DMS153 (cell line): ENCODE measurements at regions not wholly inside any gene's neighbourhood (a gene's known extent, or its start where the extent isn't known, plus 50 kb on each side); places are given as distances from the start of the nearest gene placed in this dataset.
"Not testable (repeated sequence)": the region's sequence is repeated elsewhere in the genome, so short reads cannot be mapped to it uniquely, and the experiment has no call there.

ENCODE experiments used
- DNase-seq: peaks from one replicate; lab custom pipeline; 2025; lab: John Stamatoyannopoulos, UW

DNA sequence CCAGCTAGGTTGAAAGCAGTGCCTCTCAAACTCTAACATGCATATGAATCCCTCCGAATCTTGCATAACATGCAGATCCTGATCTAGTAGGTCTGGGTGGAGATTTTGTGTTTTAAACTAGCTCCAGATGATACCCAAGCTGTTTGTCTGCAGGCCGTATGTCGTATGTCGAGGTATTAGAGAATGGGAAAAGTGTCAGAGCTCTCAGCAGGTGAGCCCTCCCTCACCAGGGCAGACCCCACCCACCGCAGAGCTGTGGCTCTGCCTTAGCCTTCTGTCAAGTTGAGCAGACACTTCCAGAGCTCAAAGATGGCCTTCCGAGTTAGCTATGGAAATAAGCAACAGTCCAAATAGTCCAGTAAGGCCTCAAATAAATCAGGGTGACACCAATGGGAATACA, 83.2 kb upstream of the MAP3K1 start:
- DNase-seq, result no peak

- DNase-seq, result not testable (repeated sequence)
Measured at GRCh38 chr5:56731473-56731872, 83.9 kb upstream of the MAP3K1 start.

DNA sequence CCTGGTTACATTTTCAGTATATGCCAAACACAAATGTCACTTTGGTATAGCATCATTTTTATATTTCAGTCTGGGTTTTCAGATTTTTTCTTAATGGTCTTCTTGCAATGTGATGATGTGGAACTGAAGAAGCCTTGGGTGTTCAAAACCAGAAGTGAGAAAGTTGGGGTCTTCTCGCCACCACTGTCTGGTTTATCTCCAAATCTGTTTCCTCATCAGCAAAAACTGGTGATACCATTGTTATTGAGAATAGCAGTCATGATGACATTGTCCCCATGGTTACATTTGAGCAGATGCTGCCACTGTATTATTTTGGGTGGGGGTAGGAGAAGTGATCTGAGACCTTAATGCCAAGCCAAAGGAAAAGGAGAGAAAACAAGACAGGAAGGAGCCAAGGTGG, 85.9 kb upstream of the MAP3K1 start:
- DNase-seq, result no peak

- no peak for DNase-seq
Measured at GRCh38 chr5:56725711-56726411, 89.5 kb upstream of the MAP3K1 start.

DNA sequence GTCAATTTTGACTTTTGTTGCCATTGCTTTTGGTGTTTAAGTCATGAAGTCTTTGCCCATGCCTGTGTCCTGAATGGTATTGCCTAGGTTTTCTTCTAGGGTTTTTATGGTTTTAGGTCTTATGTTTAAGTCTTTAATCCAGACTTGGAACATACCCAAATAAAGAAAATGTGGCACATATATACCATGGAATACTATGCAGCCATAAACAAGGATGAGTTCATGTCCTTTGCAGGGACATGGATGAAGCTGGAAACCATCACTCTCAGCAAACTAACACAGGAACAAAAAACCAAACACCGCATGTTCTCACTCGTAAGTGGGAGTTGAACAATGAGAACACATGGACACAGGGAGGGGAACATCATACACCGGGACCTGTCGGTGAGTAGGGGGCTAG, 90.5 kb upstream of the MAP3K1 start:
- not testable (repeated sequence) for DNase-seq

DNA sequence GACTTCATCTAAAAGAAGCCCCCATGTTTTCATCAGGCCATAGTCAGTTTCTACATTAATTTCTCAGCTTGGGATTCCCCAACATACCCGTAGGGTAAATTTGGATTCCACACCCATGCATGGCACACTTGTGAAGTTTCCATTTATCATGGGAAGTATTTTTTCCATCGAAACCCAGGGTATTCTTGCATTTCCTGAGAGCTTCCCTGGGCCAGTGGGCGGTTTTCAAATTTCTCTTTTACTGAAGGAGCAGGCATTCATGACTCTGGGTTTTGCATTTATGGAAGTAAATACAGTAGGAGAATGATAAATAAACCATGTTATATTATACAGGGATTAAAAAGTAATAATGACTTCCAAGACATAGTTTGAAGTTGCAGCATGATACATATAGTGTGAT, 93.0 kb upstream of the MAP3K1 start:
- DNase-seq, result no peak

DNA sequence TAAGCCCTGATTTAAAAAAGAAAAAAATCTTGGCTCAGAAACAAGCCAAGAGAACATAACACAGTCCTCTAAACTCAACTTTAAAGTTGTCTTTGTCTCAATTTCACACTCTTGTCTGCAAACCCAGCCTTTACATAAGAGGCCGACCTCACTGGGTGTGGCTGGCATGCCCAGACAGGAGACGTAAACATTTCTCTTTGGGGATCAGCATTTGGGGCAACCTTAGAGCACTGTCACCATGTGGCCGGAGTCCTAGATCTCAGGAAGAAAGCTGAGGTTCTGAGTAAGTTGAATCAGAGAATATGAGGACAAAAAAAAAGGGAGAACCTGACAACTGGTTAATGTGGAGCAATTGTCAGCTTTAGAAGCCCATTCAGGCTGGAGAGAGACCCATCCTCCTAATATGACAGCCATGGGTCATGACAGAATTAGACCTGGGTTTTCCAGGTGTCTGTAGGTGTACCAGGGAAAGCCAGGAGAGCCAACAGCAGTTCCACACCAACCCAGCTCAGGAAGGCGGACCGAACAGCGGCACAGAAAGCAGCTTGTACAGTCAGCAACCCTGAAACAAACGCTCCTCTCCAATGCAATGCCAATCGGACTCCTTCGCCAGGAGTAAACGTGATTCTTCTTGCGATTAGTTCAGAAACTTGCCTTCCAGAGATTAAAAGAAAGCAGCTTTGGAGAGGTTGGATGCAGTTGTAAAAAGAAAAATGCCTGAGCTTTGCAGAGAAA, 97.9 kb upstream of the MAP3K1 start:
- no peak for DNase-seq

GRCh38 chr5:56715986-56716385, 99.4 kb upstream of the MAP3K1 start:
- DNase-seq, result no peak

- no peak for DNase-seq
Measured at GRCh38 chr5:56712895-56713591, 102.3 kb upstream of the MAP3K1 start.

DNA sequence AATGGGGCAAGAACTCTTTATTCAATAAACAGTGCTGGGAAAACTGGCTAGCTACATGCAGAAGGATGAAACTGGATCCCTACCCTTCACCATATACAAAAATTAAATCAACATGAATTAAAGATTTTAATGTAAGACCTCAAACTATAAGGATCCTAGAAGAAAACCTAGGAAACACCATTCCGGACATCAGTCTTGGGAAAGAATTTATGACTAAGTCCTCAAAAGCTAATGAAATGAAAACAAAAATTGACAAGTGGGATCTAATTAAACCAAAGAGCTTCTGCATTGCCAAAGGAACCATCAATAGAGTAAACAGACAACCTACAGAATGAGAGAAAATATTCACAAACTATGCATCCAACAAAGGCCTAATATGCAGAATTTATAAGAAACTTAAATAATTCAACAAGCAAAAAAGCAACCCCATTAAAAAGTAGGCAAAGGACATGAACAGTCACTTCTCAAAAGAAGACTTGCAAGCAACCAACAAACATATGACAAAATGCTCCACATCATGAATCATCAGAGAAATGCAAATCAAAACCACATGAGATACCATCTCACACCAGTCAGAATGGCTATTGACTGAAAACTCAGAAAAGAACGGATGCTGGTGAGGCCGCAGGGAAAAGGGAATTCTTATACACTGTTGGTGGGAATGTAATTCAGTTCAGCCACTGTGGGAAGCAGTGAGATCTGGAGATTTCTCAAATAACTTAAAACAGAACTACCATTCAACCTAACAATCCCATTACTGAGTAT, 104.3 kb upstream of the MAP3K1 start:
- DNase-seq, result no peak

- DNase-seq, result no peak
Measured at GRCh38 chr5:56706504-56706903, 108.8 kb upstream of the MAP3K1 start.

GRCh38 chr5:56705217-56705616, 110.1 kb upstream of the MAP3K1 start:
- DNase-seq, result no peak

- DNase-seq, result no peak
Measured at GRCh38 chr5:56703952-56704351, 111.4 kb upstream of the MAP3K1 start.

- DNase-seq, result no peak
Measured at GRCh38 chr5:56700711-56701110, 114.6 kb upstream of the MAP3K1 start.

DNA sequence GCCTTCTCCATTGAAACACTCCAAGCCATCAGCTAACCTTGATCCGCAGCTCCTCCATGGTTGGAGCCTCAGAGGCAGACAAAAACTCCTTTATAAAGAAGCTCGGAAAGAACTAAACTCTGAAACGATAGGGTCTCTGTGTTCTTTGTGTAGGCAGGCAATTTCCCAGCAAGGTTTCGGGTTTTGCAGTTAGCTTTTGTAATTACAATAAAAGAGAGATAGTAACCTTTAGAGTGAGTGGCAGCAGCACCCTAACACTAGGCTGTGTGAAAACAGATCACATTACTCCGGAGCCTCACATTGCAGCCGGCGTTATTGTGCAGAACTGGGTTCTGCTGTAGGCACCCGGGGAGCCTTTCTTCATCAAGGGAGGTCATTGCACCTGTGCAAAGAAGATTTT, 115.8 kb upstream of the MAP3K1 start:
- DNase-seq, result no peak

DNA sequence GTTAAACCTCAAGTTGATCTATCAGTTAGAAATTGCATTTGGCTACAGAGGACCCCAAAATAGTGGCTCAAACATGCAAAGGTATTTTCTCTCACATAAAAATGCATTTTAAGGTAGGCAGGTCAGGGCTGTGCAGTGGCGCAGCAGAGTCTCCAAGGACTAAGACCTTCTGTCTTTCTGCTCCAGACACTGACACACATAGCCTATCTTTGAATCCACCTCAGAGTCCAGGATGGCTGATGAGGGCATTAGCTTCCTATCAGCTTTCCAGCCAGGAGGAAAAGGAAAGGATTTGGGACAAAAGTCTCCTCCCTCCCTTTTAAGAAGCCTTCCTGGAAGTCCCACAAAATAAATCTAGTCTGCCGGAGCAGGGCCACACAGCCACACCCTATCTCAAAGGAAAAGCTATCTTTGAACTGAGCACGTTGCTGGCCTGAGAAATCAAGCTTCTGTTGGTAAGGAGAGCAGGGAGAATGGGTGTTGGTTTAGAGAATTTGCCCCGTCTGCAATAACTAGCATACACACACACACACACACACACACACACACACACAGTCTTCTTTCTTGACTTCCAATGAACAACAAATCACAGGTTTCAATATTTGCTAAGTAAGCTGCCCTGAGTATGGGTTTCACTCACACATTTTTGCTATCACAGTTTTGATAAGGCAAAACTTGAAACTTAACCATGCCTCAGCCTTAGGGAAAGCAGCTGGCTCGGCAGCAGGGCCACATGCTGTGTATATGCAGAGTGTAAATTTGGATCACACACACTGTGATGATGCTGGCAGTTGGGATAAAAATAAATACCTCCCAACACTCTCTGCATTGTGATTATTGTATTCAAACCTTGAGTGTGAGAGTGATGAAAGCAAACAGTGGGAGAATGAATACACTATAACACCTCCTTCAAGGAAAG, 116.6 kb upstream of the MAP3K1 start:
- DNase-seq, result no peak

DNA sequence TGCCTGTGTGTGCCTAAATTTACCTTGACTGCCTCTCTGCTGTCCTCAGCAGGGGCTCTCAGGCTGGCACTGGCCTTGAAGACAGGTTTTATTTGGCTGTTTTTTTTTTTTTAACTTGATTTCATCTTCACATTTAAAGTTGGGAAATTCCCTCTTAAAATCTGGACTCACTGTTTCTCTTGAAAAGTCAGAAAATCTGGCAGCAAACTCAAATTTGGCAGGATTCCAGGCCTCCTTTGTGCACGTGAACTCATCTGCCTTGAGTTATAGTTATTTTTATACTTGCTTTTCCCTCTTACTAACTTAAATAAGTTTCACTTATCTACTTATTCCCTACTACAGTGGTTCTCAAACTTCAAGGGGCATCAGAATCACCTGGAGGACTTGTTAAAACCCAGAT, 118.4 kb upstream of the MAP3K1 start:
- no peak for DNase-seq

DNA sequence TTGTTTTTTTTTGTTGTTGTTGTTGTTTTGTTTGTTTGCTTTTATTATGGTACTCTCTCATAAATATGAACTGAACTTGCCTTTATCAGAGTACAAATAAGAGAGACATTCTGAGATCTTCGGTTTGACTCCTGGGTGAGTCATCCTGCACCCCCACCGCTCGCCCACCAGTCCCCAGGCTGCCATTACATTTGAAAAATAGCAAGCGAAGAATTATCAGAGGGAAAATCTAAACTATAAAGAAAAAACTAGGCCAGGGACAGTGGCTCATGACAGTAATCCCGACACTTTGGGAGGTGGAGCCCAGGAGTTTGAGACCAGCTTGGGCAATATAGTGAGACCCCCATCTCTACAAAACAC, 122.1 kb upstream of the MAP3K1 start:
- no peak for DNase-seq

- no peak for DNase-seq
Measured at GRCh38 chr5:56692359-56693219, 122.8 kb upstream of the MAP3K1 start.

- DNase-seq, result no peak
Measured at GRCh38 chr5:56688402-56688801, 126.9 kb upstream of the MAP3K1 start.
